Smooth muscle cell (in vitro differentiated cells): ENCODE measurements at regions not wholly inside any gene's neighbourhood (a gene's known extent, or its start where the extent isn't known, plus 50 kb on each side); places are given as distances from the start of the nearest gene placed in this dataset.

ENCODE experiments used
- DNase-seq: peaks from one replicate; lab custom pipeline; 2025; ENCODE audit not compliant: unreplicated experiment; lab: John Stamatoyannopoulos, UW
- H2AFZ ChIP-seq: fragments of 200-600 bp; sonication (generic); 2 replicates; pipeline ENCODE4 v1.6.0; 2016; ENCODE audit warnings: antibody characterized with exemption, low read depth, mild to moderate bottlenecking
- H3F3A ChIP-seq: fragments of 200-600 bp; sonication (generic); 2 replicates; pipeline ENCODE4 v1.6.0; 2017; ENCODE audit warnings: antibody characterized with exemption, low read depth
- H3K27ac ChIP-seq: fragments of 200-600 bp; sonication (generic); 2 replicates; pipeline ENCODE4 v1.5.1; 2016; ENCODE audit warnings: low read depth, mild to moderate bottlenecking
- H3K27me3 ChIP-seq: fragments of 200-600 bp; sonication (generic); 2 replicates; pipeline ENCODE4 v1.6.1; 2016; ENCODE audit warnings: low read depth, mild to moderate bottlenecking
- H3K36me3 ChIP-seq: fragments of 200-600 bp; sonication (generic); 2 replicates; pipeline ENCODE4 v1.5.1; 2016; ENCODE audit warnings: low read depth
- H3K4me1 ChIP-seq: fragments of 200-600 bp; sonication (generic); 2 replicates; pipeline ENCODE4 v1.5.1; 2016; ENCODE audit warnings: low read depth
- H3K4me2 ChIP-seq: fragments of 200-600 bp; sonication (generic); 2 replicates; pipeline ENCODE4 v1.6.0; 2016; ENCODE audit warnings: mild to moderate bottlenecking
- H3K4me3 ChIP-seq: fragments of 200-600 bp; sonication (generic); 2 replicates; pipeline ENCODE4 v1.5.1; 2016; ENCODE audit warnings: mild to moderate bottlenecking
- H3K79me2 ChIP-seq: fragments of 200-600 bp; sonication (generic); 2 replicates; pipeline ENCODE4 v1.6.0; 2016; ENCODE audit warnings: low read depth, mild to moderate bottlenecking
- H3K9ac ChIP-seq: fragments of 200-600 bp; sonication (generic); 2 replicates; pipeline ENCODE4 v1.6.0; 2016; ENCODE audit warnings: low read depth
- H3K9me3 ChIP-seq: fragments of 200-600 bp; sonication (generic); replicated peaks from 2 replicates; pipeline ENCODE4 v1.5.1; 2016; ENCODE audit warnings: low read depth
- H4K20me1 ChIP-seq: fragments of 200-600 bp; sonication (generic); 2 replicates; pipeline ENCODE4 v1.6.0; 2016; ENCODE audit warnings: low read depth
- CTCF ChIP-seq: fragments of 200-600 bp; sonication (generic); IDR thresholded peaks from 2 replicates; pipeline ENCODE4 v1.5.1; 2017; ENCODE audit warnings: borderline replicate concordance, mild to moderate bottlenecking, antibody characterized with exemption; ENCODE audit not compliant: insufficient read depth, poor library complexity, severe bottlenecking
- WGBS: methylation state at CpG from one replicate; pipeline ENCODE4 v1.1.7; 2016; ENCODE audit warnings: low lambda C conversion rate; 5-methylcytosine and 5-hydroxymethylcytosine counted together

DNA sequence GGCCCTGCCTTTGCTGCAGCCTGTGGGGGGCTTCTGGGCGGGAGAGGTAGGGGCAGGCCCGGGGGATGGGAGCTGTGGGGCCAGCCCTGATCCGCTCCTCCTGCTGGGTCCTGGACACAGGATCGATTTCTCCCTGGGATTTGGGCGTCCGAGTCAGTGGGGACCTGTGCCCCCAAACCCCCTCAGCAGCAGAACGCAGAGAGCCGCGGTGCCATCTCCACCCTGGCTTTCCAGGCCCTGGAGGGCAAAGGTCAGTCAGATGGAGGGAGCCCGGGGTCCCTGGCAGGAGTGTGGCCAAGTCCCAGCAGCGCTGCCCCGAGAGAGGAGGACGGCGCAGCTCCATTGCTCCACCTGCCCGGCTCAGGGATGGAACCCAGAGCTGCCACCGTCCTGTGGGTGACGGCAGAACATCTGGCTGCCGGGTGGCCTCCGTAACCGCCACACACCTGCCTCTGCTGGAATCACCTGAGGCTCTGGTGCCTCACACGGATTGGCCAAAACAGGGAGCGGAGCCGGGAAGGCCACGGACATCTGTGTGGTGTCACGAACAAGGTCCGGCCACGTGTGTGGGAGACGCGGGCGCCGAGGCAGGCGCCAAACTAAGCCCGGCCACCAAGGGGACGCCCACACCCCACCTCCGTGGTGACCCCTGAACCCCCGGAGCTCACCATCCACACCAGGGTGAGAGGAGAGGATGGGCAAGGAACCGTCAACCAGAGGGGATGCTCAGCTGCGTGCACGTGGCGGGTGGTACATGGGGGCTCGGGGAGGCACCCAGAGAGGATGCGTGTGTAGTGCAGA lies 80.3 kb upstream of the FBRSL1 start:
- Histone ChIP-seq H3K4me1 (no peaks in the 10 kb centered on the region), H2AFZ (no peak overlapping the region), H3K4me2 (no peak overlapping the region), H3K9me3 (no peaks in the 10 kb centered on the region), H3K36me3 (no peaks in the 10 kb centered on the region), H3K27ac (no peak overlapping the region), H3K79me2 (no peaks in the 10 kb centered on the region), H4K20me1 (no peaks in the 10 kb centered on the region), H3K27me3 (peaks cover 6% of the 10 kb centered on the region), H3K4me3 (no peak overlapping the region), H3K9ac (no peak overlapping the region), H3F3A (no peaks in the 10 kb centered on the region)
- DNase-seq = no peak
- 90% methylated on average over 39 of the region's 42 CpGs for WGBS
- TF ChIP-seq CTCF = no peak

DNA sequence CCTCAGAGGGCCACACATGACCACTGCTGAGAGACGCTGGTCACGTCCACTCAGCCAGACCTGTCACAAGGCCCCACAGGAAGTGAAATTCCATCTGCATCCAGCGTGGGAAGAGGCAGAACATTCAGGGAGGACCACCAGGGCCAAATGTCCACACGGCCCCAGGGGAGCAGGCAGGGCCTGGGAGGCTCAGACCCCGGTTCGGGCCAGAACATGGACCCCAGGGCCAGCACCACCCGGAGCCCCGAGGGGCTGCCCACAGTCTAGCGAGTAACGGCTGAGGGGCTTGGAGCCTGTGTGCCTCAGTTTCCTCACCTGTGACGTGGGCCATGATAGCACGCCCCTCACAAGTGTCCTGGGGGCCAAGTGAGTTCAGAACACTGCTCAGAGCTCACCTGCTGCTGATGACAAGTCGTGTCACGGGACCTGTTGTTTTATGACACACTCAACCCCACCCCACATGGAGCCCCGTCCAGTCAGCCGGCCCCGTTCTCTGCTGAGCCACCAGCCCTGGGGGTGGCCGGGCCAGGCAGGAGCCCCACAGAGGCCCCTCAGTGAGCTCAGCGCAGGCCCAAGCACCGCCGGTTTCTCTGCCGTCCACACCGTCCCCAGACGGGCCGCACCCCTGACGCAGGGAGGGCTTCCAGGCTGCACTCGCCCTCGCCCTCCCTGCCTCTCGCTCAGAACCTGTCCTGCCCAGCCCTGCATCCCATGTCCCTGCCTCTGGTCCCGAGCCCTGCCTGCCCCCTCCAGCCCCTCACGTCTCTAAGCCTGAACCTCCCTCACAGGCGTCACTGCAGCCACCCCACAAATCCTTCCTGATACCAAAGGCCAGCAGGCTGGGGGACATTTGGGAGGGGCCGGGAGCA lies 79.5 kb upstream of the GALNT9 start:
- Histone ChIP-seq H3K36me3 (no peaks in the 10 kb centered on the region), H3F3A (no peaks in the 10 kb centered on the region), H2AFZ (no peak overlapping the region), H3K4me1 (no peaks in the 10 kb centered on the region), H3K27ac (no peak overlapping the region), H3K4me2 (no peak overlapping the region), H3K27me3 (peaks cover 6% of the 10 kb centered on the region), H3K9ac (no peak overlapping the region), H4K20me1 (no peaks in the 10 kb centered on the region), H3K9me3 (no peaks in the 10 kb centered on the region), H3K4me3 (no peak overlapping the region), H3K79me2 (no peaks in the 10 kb centered on the region)
- no peak for DNase-seq
- TF ChIP-seq CTCF = no peak
- 91% methylated on average over 32 of the region's 33 CpGs for WGBS

DNA sequence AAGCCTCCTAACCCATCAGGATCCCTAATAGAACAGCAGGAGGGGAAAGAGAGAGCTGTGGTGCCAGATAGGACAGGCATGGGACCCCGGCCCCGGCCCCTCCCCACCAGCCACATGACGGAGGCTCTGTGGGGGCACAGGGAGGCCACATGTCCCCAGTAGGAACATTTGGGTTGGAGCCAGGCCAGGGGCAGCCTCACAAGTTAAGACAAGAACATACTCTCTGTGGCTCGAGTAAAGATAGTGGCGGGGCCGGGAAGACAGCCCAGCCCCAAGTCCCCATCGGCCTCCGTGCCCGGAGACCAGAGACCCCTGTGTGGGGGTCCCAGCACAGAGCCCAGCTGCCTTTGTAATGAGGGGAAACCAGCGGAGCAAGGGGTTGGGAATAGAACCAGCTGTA lies 78.6 kb upstream of the GALNT9 start:
- WGBS = 97% methylated on average over 10 of the region's 10 CpGs
- Histone ChIP-seq H3K79me2 (no peaks in the 10 kb centered on the region), H3K9me3 (no peaks in the 10 kb centered on the region), H3K4me3 (no peak overlapping the region), H3K4me1 (no peaks in the 10 kb centered on the region), H3K4me2 (no peak overlapping the region), H3F3A (no peaks in the 10 kb centered on the region), H3K36me3 (no peaks in the 10 kb centered on the region), H3K27ac (no peak overlapping the region), H2AFZ (no peak overlapping the region), H4K20me1 (no peaks in the 10 kb centered on the region), H3K9ac (no peak overlapping the region), H3K27me3 (peaks cover 6% of the 10 kb centered on the region)
- TF ChIP-seq CTCF = no peak
- no peak for DNase-seq
